SK-N-MC (cell line): ENCODE measurements at regions not wholly inside any gene's neighbourhood (a gene's known extent, or its start where the extent isn't known, plus 50 kb on each side); places are given as distances from the start of the nearest gene placed in this dataset.

Source experiments
- EZH2 ChIP-seq: fragments of 200-600 bp; sonication (generic); IDR thresholded peaks from one replicate; pipeline ENCODE4 v1.6.1; 2017; ENCODE audit warnings: antibody characterized with exemption
- FOXP2 ChIP-seq: optimal IDR thresholded peaks from 2 replicates; pipeline ENCODE3; 2011; ENCODE audit warnings: mild to moderate bottlenecking, moderate library complexity; ENCODE audit not compliant: insufficient read depth; ENCODE audit errors: extremely low read length, control extremely low read depth
- POLR2AphosphoS5 ChIP-seq: IDR thresholded peaks from 2 replicates; pipeline ENCODE4 v1.6.1; 2012; ENCODE audit warnings: mild to moderate bottlenecking, low read depth, low read length, borderline replicate concordance

- TF ChIP-seq EZH2 (no peak), POLR2AphosphoS5 (no peak), FOXP2 (no peak)
These were observed 200.3 kb upstream of the PPP2R2D start for GRCh38 chr10:131700506-131700905.
